ENCODE measurements at regions not wholly inside any gene's neighbourhood (a gene's known extent, or its start where the extent isn't known, plus 50 kb on each side); places are given as distances from the start of the nearest gene placed in this dataset.

GRCh38 chr3:73925011-73925410 lies 300.3 kb upstream of the PDZRN3 start:
- H3K9me3 ChIP-seq (ENCODE audit: low read length) = no peaks in the 10 kb centered on the region
- H3K27ac ChIP-seq (ENCODE audit: low read length) = no peak overlapping the region
- H3K27me3 ChIP-seq (ENCODE audit: insufficient read depth, low read depth, low read length) = no peaks in the 10 kb centered on the region
- no peak for TF ChIP-seq SMC3 (conservative IDR thresholded peaks at IDR 0.05; ENCODE audit: poor library complexity)
- no peak for TF ChIP-seq EP300 (conservative IDR thresholded peaks at IDR 0.05; ENCODE audit: poor library complexity, severe bottlenecking)
- no peak for TF ChIP-seq MXI1 (conservative IDR thresholded peaks at IDR 0.05; ENCODE audit: poor library complexity, severe bottlenecking)
- TF ChIP-seq POLR2AphosphoS5 (IDR thresholded peaks at IDR 0.05) = no peak
- no peak for TF ChIP-seq REST (IDR thresholded peaks at IDR 0.05; ENCODE audit: borderline replicate concordance)
- TF ChIP-seq EZH2 (IDR thresholded peaks at IDR 0.05; ENCODE audit: borderline replicate concordance, insufficient read depth, low read length, poor library complexity, severe bottlenecking) = no peak
- TF ChIP-seq TAF1 (IDR thresholded peaks at IDR 0.05; ENCODE audit: low read depth) = no peak
- TF ChIP-seq RAD21 (conservative IDR thresholded peaks at IDR 0.05) = no peak
- no peak for TF ChIP-seq CTCF (IDR thresholded peaks at IDR 0.05; ENCODE audit: poor library complexity, severe bottlenecking)
- no peaks in the 10 kb centered on the region for H3K79me2 ChIP-seq (replicated peaks; ENCODE audit: insufficient read depth, low read length)
- H2AFZ ChIP-seq (ENCODE audit: low read depth, low read length) = no peak overlapping the region
- no peaks in the 10 kb centered on the region for H3K9me2 ChIP-seq (ENCODE audit: insufficient read depth, low read length)
- no peak overlapping the region for H3K9ac ChIP-seq (ENCODE audit: low read length)
- no peak overlapping the region for H3K4me3 ChIP-seq (ENCODE audit: low read length)
- no peaks in the 10 kb centered on the region for H3F3A ChIP-seq (ENCODE audit: insufficient read depth, low read length, poor library complexity, severe bottlenecking)
- no peaks in the 10 kb centered on the region for H4K20me1 ChIP-seq (ENCODE audit: insufficient read depth)
- no peaks in the 10 kb centered on the region for H3K36me3 ChIP-seq (ENCODE audit: insufficient read depth, low read length)
- no peak overlapping the region for H3K4me2 ChIP-seq (ENCODE audit: low read length)

GRCh38 chr3:73924048-73924447 lies 299.3 kb upstream of the PDZRN3 start:
- H3K9me2 ChIP-seq (ENCODE audit: insufficient read depth, low read length) = no peaks in the 10 kb centered on the region
- H3K4me3 ChIP-seq (ENCODE audit: low read length) = no peak overlapping the region
- TF ChIP-seq EP300 (conservative IDR thresholded peaks at IDR 0.05; ENCODE audit: poor library complexity, severe bottlenecking) (peak; percentile 59), TAF1 (IDR thresholded peaks at IDR 0.05; ENCODE audit: low read depth) (no peak), POLR2AphosphoS5 (IDR thresholded peaks at IDR 0.05) (peak; percentile 18), REST (IDR thresholded peaks at IDR 0.05; ENCODE audit: borderline replicate concordance) (peak; percentile 90)
- no peak overlapping the region for H3K4me2 ChIP-seq (ENCODE audit: low read length)
- no peaks in the 10 kb centered on the region for H3K36me3 ChIP-seq (ENCODE audit: insufficient read depth, low read length)
- no peaks in the 10 kb centered on the region for H3K27me3 ChIP-seq (ENCODE audit: insufficient read depth, low read depth, low read length)
- H3K27ac ChIP-seq (ENCODE audit: low read length) = peak overlapping the region; percentile 27
- no peaks in the 10 kb centered on the region for H3F3A ChIP-seq (ENCODE audit: insufficient read depth, low read length, poor library complexity, severe bottlenecking)
- H3K79me2 ChIP-seq (replicated peaks; ENCODE audit: insufficient read depth, low read length) = no peaks in the 10 kb centered on the region
- no peaks in the 10 kb centered on the region for H3K9me3 ChIP-seq (ENCODE audit: low read length)
- H4K20me1 ChIP-seq (ENCODE audit: insufficient read depth) = no peaks in the 10 kb centered on the region
- no peak overlapping the region for H3K9ac ChIP-seq (ENCODE audit: low read length)
- no peak overlapping the region for H2AFZ ChIP-seq (ENCODE audit: low read depth, low read length)
